SJCRH30 (cell line): ENCODE measurements at regions not wholly inside any gene's neighbourhood (a gene's known extent, or its start where the extent isn't known, plus 50 kb on each side); places are given as distances from the start of the nearest gene placed in this dataset.
"Not testable (repeated sequence)": the region's sequence is repeated elsewhere in the genome, so short reads cannot be mapped to it uniquely, and the experiment has no call there.

Experiments used
- DNase-seq, 2 experiments: peaks; one replicate each; pipeline ENCODE4 v3.0.0-alpha.2; 2015 to 2020
- H3K27ac ChIP-seq: fragments of 250-450 bp; sonication (Bioruptor Pico); 2 replicates; pipeline ENCODE4 v1.5.1; 2020; ENCODE audit warnings: mild to moderate bottlenecking, moderate library complexity
- H3K27me3 ChIP-seq: fragments of 250-450 bp; sonication (Bioruptor Pico); 2 replicates; pipeline ENCODE4 v1.5.1; 2020; ENCODE audit warnings: mild to moderate bottlenecking, moderate library complexity
- H3K36me3 ChIP-seq: fragments of 250-450 bp; sonication (Bioruptor Pico); 2 replicates; pipeline ENCODE4 v1.5.1; 2020; ENCODE audit warnings: mild to moderate bottlenecking, moderate library complexity
- H3K4me1 ChIP-seq: fragments of 250-450 bp; sonication (Bioruptor Pico); 2 replicates; pipeline ENCODE4 v1.5.1; 2020; ENCODE audit warnings: mild to moderate bottlenecking, moderate library complexity
- H3K4me3 ChIP-seq: fragments of 250-450 bp; sonication (Bioruptor Pico); 2 replicates; pipeline ENCODE4 v1.5.1; 2020; ENCODE audit warnings: mild to moderate bottlenecking, moderate library complexity
- H3K9me3 ChIP-seq: fragments of 250-450 bp; sonication (Bioruptor Pico); replicated peaks from 2 replicates; pipeline ENCODE4 v1.5.1; 2020; ENCODE audit warnings: mild to moderate bottlenecking, moderate library complexity

DNA sequence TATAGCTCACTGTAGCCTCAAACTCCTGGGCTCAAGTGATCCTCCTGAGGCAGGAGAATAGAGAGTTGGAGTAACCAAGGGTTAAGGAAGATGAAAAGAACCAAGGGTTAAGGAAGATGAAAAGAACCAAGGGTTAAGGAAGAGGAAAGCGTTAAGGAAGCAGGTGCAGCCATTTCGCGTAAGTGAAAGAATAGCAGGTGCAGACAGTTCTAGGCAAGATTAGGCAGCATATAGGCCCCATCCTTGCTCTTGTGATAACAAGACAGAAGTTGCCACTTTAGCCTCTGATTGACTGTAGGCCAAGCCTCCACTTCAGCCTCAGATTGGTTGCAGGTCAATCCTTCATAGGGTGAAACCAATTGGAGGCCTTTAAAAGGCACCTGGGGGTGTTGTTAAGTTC lies 677.4 kb downstream of the PDCD6IP start:
- H3K4me1 ChIP-seq, result no peaks in the 10 kb centered on the region
- no peak overlapping the region for H3K4me3 ChIP-seq
- no peak for DNase-seq
- no peaks in the 10 kb centered on the region for H3K27me3 ChIP-seq
- H3K36me3 ChIP-seq, result no peaks in the 10 kb centered on the region
- H3K9me3 ChIP-seq, result no peaks in the 10 kb centered on the region
- no peak overlapping the region for H3K27ac ChIP-seq

GRCh38 chr3:34483311-34483887 lies 685.0 kb downstream of the PDCD6IP start:
- Histone ChIP-seq H3K9me3 (no peaks in the 10 kb centered on the region), H3K4me1 (no peaks in the 10 kb centered on the region), H3K36me3 (no peaks in the 10 kb centered on the region), H3K27me3 (no peaks in the 10 kb centered on the region), H3K27ac (no peak overlapping the region), H3K4me3 (0 out of 2 replicates have a peak overlapping the region, but pooled peaks have one; percentile 10)
- DNase-seq, result no peak

DNA sequence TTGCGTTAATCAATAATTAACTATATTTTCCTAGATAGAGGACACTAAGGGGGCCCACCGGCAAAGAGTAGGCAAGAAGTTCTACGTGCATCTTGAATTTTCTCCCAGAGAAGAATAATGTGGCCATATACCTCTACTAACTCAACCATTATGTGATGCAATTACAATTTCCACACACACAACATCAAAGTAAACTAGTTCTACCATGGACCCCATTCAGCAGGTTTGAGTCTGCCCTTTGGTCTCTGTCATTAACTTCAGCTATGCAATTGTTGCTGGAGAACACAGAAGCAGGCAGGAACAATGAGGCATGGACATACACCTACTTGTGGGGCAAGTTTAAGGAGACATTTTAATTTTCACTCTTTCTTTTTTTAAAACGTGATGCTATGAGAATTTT lies 705.9 kb downstream of the PDCD6IP start:
- H3K27me3 ChIP-seq, result no peaks in the 10 kb centered on the region
- no peak for DNase-seq
- no peaks in the 10 kb centered on the region; the same call in 1 of the 2 replicates for H3K4me1 ChIP-seq
- H3K9me3 ChIP-seq, result no peaks in the 10 kb centered on the region
- no peak overlapping the region for H3K4me3 ChIP-seq
- H3K27ac ChIP-seq, result no peak overlapping the region
- H3K36me3 ChIP-seq, result no peaks in the 10 kb centered on the region

DNA sequence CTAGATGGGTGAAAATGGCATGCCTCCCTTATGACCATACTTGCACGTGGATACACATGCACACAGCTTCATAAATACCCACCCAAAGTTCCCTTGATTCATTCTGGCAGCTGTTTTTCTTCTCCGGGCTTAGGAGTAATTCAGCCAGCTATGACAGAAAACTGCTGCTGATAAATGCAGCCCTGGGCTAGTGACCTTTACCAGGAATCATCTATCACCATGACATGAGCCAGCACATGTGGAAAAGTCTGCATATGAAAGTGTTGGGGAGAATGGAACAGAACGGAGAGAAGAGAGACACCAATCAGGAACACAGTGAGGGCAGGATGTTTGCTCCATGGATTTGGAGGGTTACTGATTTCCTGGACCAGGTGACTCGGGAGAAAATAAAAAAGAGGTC lies 706.3 kb downstream of the PDCD6IP start:
- Histone ChIP-seq H3K27ac (no peak overlapping the region), H3K4me1 (no peaks in the 10 kb centered on the region; the same call in 1 of the 2 replicates), H3K27me3 (no peaks in the 10 kb centered on the region), H3K9me3 (no peaks in the 10 kb centered on the region), H3K4me3 (no peak overlapping the region), H3K36me3 (no peaks in the 10 kb centered on the region)
- peak; percentile 14 to 50 for DNase-seq

DNA sequence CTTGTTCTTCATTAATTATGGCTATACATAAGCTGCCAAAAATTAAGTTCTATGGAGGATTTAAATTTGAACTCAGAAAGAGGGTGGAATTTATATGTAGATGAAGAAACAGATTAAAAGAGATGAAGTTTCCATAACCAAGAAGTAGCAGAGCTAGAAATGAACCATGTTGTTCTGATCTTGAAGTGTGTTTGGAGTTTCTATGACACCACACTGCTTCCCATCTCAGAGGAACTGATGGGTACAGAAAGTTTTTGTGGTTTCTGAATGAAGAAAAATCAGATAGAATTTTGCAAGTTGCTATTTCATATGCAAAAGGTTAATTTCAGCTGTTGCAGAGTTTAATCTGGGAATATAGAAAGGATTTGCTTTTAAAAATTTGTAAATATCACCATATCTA lies 710.3 kb downstream of the PDCD6IP start:
- no peaks in the 10 kb centered on the region for H3K36me3 ChIP-seq
- H3K27ac ChIP-seq, result no peak overlapping the region
- no peak overlapping the region for H3K4me3 ChIP-seq
- no peaks in the 10 kb centered on the region; the same call in 1 of the 2 replicates for H3K4me1 ChIP-seq
- H3K27me3 ChIP-seq, result no peaks in the 10 kb centered on the region
- no peak for DNase-seq
- no peaks in the 10 kb centered on the region for H3K9me3 ChIP-seq

DNA sequence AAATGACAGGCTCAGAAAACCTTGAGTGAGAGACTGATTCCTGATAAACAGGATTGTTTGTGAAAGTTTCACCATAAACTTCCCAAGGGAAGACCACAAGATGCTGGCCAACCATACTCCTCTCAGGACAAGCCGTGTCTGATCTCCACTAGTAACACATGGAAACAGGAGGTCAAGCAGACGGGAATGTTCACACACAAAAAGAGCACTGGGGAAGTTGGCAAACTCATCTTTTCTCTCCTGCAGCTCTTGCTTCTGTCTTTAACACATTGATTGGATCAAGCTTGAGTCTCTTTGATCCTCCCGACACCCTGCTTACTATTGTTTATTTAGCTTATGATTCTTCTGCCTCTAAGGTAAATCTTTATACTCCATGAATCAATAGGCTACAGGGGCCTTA lies 713.5 kb downstream of the PDCD6IP start:
- no peak overlapping the region for H3K4me3 ChIP-seq
- no peaks in the 10 kb centered on the region for H3K9me3 ChIP-seq
- H3K4me1 ChIP-seq, result no peaks in the 10 kb centered on the region
- H3K27ac ChIP-seq, result no peak overlapping the region
- H3K27me3 ChIP-seq, result no peaks in the 10 kb centered on the region
- no peak for DNase-seq
- no peaks in the 10 kb centered on the region for H3K36me3 ChIP-seq

DNA sequence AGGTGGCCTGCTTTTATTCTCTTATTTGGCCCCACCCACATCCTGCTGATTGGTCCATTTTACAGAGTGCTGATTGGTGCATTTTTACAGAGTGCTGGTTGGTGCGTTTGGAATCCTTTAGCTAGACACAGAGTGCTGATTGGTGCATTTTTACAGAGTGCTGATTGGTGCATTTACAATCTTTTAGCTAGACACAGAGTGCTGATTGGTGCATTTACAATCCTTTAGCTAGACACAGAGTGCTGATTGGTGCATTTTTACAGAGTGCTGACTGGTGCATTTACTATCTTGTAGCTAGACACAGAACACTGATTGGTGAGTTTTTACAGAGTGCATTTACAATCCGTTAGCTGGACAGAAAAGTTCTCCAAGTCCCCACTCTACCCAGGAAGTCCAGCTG lies 720.6 kb downstream of the PDCD6IP start:
- DNase-seq, H3K27ac ChIP-seq, H3K27me3 ChIP-seq, H3K36me3 ChIP-seq, H3K4me1 ChIP-seq, H3K9me3 ChIP-seq, H3K4me3 ChIP-seq: not testable (repeated sequence)

GRCh38 chr3:34531156-34531555 lies 732.7 kb downstream of the PDCD6IP start:
- no peaks in the 10 kb centered on the region for H3K36me3 ChIP-seq
- no peaks in the 10 kb centered on the region for H3K9me3 ChIP-seq
- H3K4me3 ChIP-seq, result no peak overlapping the region
- H3K4me1 ChIP-seq, result no peaks in the 10 kb centered on the region
- no peak for DNase-seq
- H3K27ac ChIP-seq, result no peak overlapping the region
- no peaks in the 10 kb centered on the region for H3K27me3 ChIP-seq

- no peaks in the 10 kb centered on the region for H3K36me3 ChIP-seq
- H3K27ac ChIP-seq, result no peak overlapping the region
- DNase-seq, result no peak
- H3K9me3 ChIP-seq, result no peaks in the 10 kb centered on the region
- no peak overlapping the region for H3K4me3 ChIP-seq
- H3K4me1 ChIP-seq, result no peaks in the 10 kb centered on the region
- H3K27me3 ChIP-seq, result no peaks in the 10 kb centered on the region
These were observed 735.0 kb downstream of the PDCD6IP start for GRCh38 chr3:34533451-34533850.

GRCh38 chr3:34534013-34534412 lies 735.6 kb downstream of the PDCD6IP start:
- Histone ChIP-seq H3K36me3 (no peaks in the 10 kb centered on the region), H3K27me3 (no peaks in the 10 kb centered on the region), H3K4me3 (no peak overlapping the region), H3K9me3 (no peaks in the 10 kb centered on the region), H3K27ac (no peak overlapping the region), H3K4me1 (no peaks in the 10 kb centered on the region)
- no peak for DNase-seq

DNA sequence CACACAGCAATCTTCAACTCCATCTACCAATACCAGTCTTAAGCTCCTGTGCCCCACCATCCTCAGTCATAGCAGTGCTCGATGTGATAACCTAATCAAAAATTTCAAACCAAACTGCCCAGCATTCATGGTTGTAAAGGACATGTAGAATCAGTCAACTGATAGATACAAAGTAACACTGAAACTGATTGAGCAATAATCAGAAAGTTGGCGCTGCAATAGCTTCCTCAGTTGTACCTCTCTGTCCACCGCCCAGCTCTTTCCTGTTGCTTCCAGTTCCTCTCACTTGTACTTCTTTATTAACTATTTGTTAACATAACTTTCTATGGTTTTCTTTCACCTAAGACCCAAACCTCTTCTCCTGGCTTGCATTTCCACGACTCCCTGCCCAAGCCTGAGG lies 745.7 kb downstream of the PDCD6IP start:
- H3K27ac ChIP-seq, result no peak overlapping the region
- H3K27me3 ChIP-seq, result no peaks in the 10 kb centered on the region
- no peaks in the 10 kb centered on the region for H3K9me3 ChIP-seq
- no peak overlapping the region for H3K4me3 ChIP-seq
- no peak for DNase-seq
- no peaks in the 10 kb centered on the region for H3K36me3 ChIP-seq
- no peaks in the 10 kb centered on the region for H3K4me1 ChIP-seq

GRCh38 chr3:34547297-34547920 lies 749.0 kb downstream of the PDCD6IP start:
- H3K4me1 ChIP-seq, result no peaks in the 10 kb centered on the region
- H3K4me3 ChIP-seq, result no peak overlapping the region
- H3K36me3 ChIP-seq, result no peaks in the 10 kb centered on the region

GRCh38 chr3:34567266-34567665 lies 768.8 kb downstream of the PDCD6IP start:
- no peak overlapping the region for H3K4me3 ChIP-seq
- H3K27ac ChIP-seq, result no peak overlapping the region
- H3K4me1 ChIP-seq, result no peaks in the 10 kb centered on the region
- no peaks in the 10 kb centered on the region for H3K9me3 ChIP-seq
- no peak for DNase-seq
- H3K36me3 ChIP-seq, result no peaks in the 10 kb centered on the region
- H3K27me3 ChIP-seq, result no peaks in the 10 kb centered on the region

More at GRCh38 chr3:34547297-34547920, 749.0 kb downstream of the PDCD6IP start:
- no peak for DNase-seq
- H3K27ac ChIP-seq, result no peak overlapping the region
- H3K27me3 ChIP-seq, result no peaks in the 10 kb centered on the region
- no peaks in the 10 kb centered on the region for H3K9me3 ChIP-seq

DNA sequence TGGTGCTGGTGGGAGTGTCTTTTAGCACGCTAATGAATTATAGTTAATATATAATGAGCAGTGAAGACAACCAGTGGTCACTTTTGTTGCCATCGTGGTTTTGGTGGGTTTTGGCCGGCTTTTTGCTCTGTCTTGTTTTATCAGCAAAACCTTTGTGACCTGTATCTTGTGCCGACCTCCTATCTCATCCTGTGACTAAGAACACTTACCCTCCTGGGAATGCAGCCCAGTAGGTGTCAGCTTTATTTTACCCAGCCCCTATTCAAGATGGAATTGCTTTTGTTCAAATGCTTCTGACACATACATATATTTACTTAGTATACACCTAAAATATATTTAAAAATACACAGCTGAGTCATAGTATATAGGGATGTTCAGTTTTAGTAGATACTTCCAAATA lies 770.3 kb downstream of the PDCD6IP start:
- no peaks in the 10 kb centered on the region for H3K9me3 ChIP-seq
- no peaks in the 10 kb centered on the region for H3K27me3 ChIP-seq
- no peak overlapping the region for H3K4me3 ChIP-seq
- H3K36me3 ChIP-seq, result no peaks in the 10 kb centered on the region
- H3K27ac ChIP-seq, result no peak overlapping the region
- no peak for DNase-seq
- H3K4me1 ChIP-seq, result no peaks in the 10 kb centered on the region

DNA sequence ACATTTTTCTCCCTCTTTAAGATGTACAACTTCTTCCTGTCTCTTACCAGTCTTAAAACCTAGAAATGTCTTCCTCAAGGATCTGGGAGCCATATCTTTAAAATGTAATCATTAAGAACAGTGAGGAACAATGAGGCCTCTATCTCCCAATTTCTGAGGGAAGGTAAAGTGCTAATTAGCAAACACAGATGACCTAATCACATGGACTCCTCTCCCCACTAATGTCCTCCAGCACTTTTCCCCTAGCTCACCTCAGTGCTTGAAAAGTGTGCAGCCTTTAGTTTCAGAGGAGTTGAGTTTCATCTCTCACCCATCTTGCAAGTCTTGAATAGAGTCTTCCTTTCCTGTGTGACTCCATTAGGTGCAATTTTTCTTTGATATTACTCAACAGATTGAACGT lies 771.0 kb downstream of the PDCD6IP start:
- H3K9me3 ChIP-seq, result no peaks in the 10 kb centered on the region
- H3K36me3 ChIP-seq, result no peaks in the 10 kb centered on the region
- H3K27me3 ChIP-seq, result no peaks in the 10 kb centered on the region
- no peak overlapping the region for H3K4me3 ChIP-seq
- H3K27ac ChIP-seq, result no peak overlapping the region
- DNase-seq, result no peak
- H3K4me1 ChIP-seq, result no peaks in the 10 kb centered on the region
